NCI-H2029 (cell line): ENCODE measurements at regions not wholly inside any gene's neighbourhood (a gene's known extent, or its start where the extent isn't known, plus 50 kb on each side); places are given as distances from the start of the nearest gene placed in this dataset.

Experiments used
- DNase-seq: peaks from one replicate; lab custom pipeline; 2025; lab: John Stamatoyannopoulos, UW

GRCh38 chr5:125006011-125006685 lies 259.7 kb upstream of the ZNF608 start:
- no peak for DNase-seq

- no peak for DNase-seq
Measured at GRCh38 chr5:125010356-125010755, 263.9 kb upstream of the ZNF608 start.

- no peak for DNase-seq
Measured at GRCh38 chr5:125011014-125011413, 264.6 kb upstream of the ZNF608 start.

- DNase-seq = no peak
Measured at GRCh38 chr5:125011419-125011818, 265.0 kb upstream of the ZNF608 start.

DNA sequence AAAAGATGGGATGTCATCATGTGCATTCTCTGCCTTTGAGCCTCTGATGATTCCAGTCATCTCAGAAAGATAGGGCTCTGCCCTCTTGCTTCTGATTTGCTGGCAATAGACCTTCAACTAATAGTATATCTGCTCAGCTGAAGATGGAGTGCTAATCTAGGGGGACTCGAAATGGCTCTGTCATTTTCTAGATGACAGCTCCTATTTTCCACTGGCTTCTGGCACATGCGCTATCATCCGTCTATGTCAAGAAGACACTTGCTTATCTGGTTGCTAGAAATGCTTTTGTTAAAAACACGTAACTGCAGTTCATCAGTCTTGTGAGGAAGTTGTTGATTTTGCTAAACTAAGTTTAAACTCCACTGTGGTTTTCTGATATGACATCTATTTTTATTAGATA lies 265.5 kb upstream of the ZNF608 start:
- DNase-seq = no peak

- no peak for DNase-seq
Measured at GRCh38 chr5:125012727-125013451, 266.4 kb upstream of the ZNF608 start.

- no peak for DNase-seq
Measured at GRCh38 chr5:125014202-125014601, 267.8 kb upstream of the ZNF608 start.

DNA sequence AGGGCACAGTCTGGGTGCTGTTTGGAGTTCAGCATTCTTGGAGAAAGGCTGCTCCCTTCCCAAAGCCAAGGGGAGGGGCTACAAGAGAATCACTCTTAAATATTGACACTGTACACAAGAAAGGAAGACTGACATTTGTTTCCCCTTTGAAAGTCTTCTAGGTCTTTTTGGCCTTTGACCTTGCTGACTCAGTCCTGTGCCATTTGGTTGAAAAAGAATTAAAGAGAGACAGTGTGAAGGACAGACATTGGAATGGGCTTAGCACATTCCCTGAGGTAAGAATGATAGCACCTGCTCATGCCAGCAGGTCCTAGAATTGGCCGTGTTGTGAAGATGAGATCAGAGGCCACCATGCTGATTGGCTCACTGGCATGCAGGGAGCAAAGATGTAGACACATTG lies 271.4 kb upstream of the ZNF608 start:
- no peak for DNase-seq

GRCh38 chr5:125023673-125024072 lies 277.2 kb upstream of the ZNF608 start:
- DNase-seq = no peak

GRCh38 chr5:125026867-125027731 lies 280.7 kb upstream of the ZNF608 start:
- DNase-seq = peak; percentile 56

DNA sequence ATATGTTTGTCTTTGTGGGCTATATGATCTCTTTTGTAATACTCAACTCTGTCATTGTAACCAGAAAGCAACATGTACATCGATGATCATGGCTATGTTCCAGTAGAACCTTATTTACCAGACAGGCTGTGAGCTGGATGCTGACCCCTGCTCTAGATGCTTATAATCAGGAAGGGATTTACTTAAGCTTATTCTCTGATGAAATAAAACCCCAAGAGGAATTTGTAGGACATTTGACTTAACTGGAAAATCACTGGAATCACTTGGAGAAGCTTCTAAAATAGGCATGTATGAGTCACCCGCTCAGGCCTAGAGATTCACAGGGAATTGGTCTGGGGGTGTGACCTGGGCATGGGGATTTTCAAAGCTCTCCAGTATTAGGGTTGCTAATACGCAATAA lies 285.8 kb upstream of the ZNF608 start:
- DNase-seq = no peak

GRCh38 chr5:125033602-125034001 lies 287.2 kb upstream of the ZNF608 start:
- no peak for DNase-seq

- DNase-seq = peak; percentile 69
Measured at GRCh38 chr5:125034331-125034730, 287.9 kb upstream of the ZNF608 start.

- DNase-seq = no peak
Measured at GRCh38 chr5:125036494-125036893, 290.1 kb upstream of the ZNF608 start.

- no peak for DNase-seq
Measured at GRCh38 chr5:125037020-125037419, 290.6 kb upstream of the ZNF608 start.

DNA sequence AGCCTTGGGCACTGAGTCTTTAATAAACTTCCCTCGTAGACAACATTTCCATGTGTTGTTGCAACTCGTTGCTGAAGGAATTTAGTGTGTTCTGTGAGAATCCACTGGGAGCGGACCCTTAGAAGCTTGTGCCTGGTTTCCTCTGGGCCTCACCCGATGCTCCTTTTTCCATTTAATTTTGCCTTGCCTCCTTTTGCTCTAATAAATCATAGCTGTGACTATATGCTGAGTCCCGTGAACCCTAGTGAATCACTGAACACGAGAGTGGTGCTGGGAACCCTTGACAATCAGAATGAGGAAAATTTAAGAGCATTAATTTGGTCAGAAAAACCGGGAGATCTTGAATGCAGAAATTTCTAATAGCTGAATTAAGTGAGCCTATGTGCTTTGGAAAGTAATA lies 291.1 kb upstream of the ZNF608 start:
- DNase-seq = no peak

DNA sequence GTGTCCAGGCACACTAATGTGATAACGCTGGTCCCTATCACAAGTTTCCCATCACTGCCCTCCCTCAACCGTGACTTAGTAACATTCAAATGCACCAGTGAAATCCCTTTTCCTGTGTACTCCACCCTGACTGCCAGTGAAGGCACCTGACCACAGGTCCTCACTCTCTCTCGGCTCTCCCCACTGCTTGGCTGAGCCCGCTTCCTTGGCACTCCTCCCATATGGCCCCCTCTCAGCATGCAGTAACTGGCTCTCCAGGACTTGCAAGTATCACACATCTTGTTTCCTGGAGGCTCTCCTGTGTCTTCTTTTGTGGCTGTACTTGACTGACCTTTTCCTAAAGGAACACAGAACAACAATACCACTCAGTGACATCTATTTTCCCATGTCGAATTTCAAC lies 292.0 kb upstream of the ZNF608 start:
- DNase-seq = peak; percentile 5

- no peak for DNase-seq
Measured at GRCh38 chr5:125041798-125042197, 295.4 kb upstream of the ZNF608 start.

GRCh38 chr5:125042261-125042890 lies 295.9 kb upstream of the ZNF608 start:
- DNase-seq = no peak

GRCh38 chr5:125043781-125044391 lies 297.4 kb upstream of the ZNF608 start:
- DNase-seq = peak; percentile 91

GRCh38 chr5:125044491-125045282 lies 298.2 kb upstream of the ZNF608 start:
- DNase-seq = no peak
